ENCODE measurements at regions not wholly inside any gene's neighbourhood (a gene's known extent, or its start where the extent isn't known, plus 50 kb on each side); places are given as distances from the start of the nearest gene placed in this dataset.

DNA sequence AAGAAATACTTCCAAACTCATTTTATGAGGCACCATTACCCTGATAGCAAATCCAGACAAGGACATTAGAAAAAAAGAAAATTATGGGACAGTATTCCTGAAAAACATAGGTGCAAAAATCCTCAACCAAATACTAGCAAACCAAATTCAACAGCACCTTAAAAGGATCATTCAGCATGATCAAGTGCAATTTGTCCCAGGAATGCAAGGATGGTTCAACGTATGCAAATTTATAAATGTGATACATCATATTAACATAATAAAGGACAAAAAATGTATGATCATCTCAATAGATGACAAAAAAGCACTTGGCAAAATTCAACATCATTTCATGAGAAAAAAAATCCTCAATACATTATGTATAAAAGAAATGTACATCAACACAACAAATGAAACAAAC is 162.9 kb downstream of the DUSP6 start:
- no peak for TF ChIP-seq POLR2A (IDR thresholded peaks at IDR 0.05)
- TF ChIP-seq, protein P1, sequence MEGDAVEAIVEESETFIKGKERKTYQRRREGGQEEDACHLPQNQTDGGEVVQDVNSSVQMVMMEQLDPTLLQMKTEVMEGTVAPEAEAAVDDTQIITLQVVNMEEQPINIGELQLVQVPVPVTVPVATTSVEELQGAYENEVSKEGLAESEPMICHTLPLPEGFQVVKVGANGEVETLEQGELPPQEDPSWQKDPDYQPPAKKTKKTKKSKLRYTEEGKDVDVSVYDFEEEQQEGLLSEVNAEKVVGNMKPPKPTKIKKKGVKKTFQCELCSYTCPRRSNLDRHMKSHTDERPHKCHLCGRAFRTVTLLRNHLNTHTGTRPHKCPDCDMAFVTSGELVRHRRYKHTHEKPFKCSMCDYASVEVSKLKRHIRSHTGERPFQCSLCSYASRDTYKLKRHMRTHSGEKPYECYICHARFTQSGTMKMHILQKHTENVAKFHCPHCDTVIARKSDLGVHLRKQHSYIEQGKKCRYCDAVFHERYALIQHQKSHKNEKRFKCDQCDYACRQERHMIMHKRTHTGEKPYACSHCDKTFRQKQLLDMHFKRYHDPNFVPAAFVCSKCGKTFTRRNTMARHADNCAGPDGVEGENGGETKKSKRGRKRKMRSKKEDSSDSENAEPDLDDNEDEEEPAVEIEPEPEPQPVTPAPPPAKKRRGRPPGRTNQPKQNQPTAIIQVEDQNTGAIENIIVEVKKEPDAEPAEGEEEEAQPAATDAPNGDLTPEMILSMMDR (IDR thresholded peaks at IDR 0.05): no peak

Measured in ovary (tissue), 3 donors.